Activated naive CD4-positive, alpha-beta T cell treated with anti-CD3 and anti-CD28 coated beads, Interleukin-2, amount 50 U/mL, for 72 hours (primary cell): ENCODE measurements at regions not wholly inside any gene's neighbourhood (a gene's known extent, or its start where the extent isn't known, plus 50 kb on each side); places are given as distances from the start of the nearest gene placed in this dataset.
"Not testable (repeated sequence)": the region's sequence is repeated elsewhere in the genome, so short reads cannot be mapped to it uniquely, and the experiment has no call there.

ENCODE experiments used
- ATAC-seq, 2 donors: fragments of 150-1000 bp; cut with Tn5 transposase; 2 replicates each; pipeline ENCODE4 v1.10.0; 2021; ENCODE audit warnings: mild to moderate bottlenecking in 2 of 2, moderate library complexity in 2 of 2
- DNase-seq, 2 donors: peaks; one replicate each; pipeline ENCODE4 v3.0.0; 2021 to 2022; ENCODE audit warnings: low spot score in 2 of 2
- H3K27ac Mint-ChIP-seq, 2 donors: one replicate each; pipeline ENCODE4 v1.8.0; 2022; ENCODE audit warnings: mild to moderate bottlenecking in 2 of 2, mixed read lengths in 2 of 2
- H3K36me3 Mint-ChIP-seq, 2 donors: one replicate each; pipeline ENCODE4 v1.8.0; 2022; ENCODE audit warnings: mixed read lengths in 2 of 2
- H3K9me3 Mint-ChIP-seq, 2 donors: one replicate each; pipeline ENCODE4 v1.8.0; 2022; ENCODE audit warnings: mixed read lengths in 2 of 2

GRCh38 chr3:193033226-193033780 lies 115.6 kb upstream of the MB21D2 start:
- H3K36me3 Mint-ChIP-seq: no peaks in the 10 kb centered on the region
- ATAC-seq (peak in 1 of 2 donors; percentile 20), DNase-seq (no peak)
- H3K9me3 Mint-ChIP-seq: no peaks in the 10 kb centered on the region
- no peak overlapping the region for H3K27ac Mint-ChIP-seq

GRCh38 chr3:193037828-193038227 lies 120.2 kb upstream of the MB21D2 start:
- DNase-seq, H3K36me3 Mint-ChIP-seq, H3K9me3 Mint-ChIP-seq, H3K27ac Mint-ChIP-seq, ATAC-seq: not testable (repeated sequence)

GRCh38 chr3:193039058-193039457 lies 121.4 kb upstream of the MB21D2 start:
- Mint-ChIP-seq H3K27ac (no peak overlapping the region), H3K9me3 (no peaks in the 10 kb centered on the region), H3K36me3 (no peaks in the 10 kb centered on the region)
- DNase-seq (no peak), ATAC-seq (no peak)

GRCh38 chr3:193040836-193041672 lies 123.4 kb upstream of the MB21D2 start:
- no peaks in the 10 kb centered on the region for H3K9me3 Mint-ChIP-seq
- ATAC-seq (peak; percentile 43 to 44), DNase-seq (peak in 1 of 2 donors; percentile 5)
- no peak overlapping the region for H3K27ac Mint-ChIP-seq
- no peaks in the 10 kb centered on the region for H3K36me3 Mint-ChIP-seq

- Mint-ChIP-seq H3K27ac (no peak overlapping the region), H3K9me3 (no peaks in the 10 kb centered on the region), H3K36me3 (no peaks in the 10 kb centered on the region)
- no peak for DNase-seq
- no peak for ATAC-seq
Measured at GRCh38 chr3:193046371-193046770, 128.7 kb upstream of the MB21D2 start.

GRCh38 chr3:193047461-193047860 lies 129.8 kb upstream of the MB21D2 start:
- H3K36me3 Mint-ChIP-seq, DNase-seq, H3K9me3 Mint-ChIP-seq, H3K27ac Mint-ChIP-seq, ATAC-seq: not testable (repeated sequence)

GRCh38 chr3:193048127-193048526 lies 130.5 kb upstream of the MB21D2 start:
- Mint-ChIP-seq H3K27ac (no peak overlapping the region), H3K9me3 (no peaks in the 10 kb centered on the region), H3K36me3 (no peaks in the 10 kb centered on the region)
- ATAC-seq (no peak), DNase-seq (no peak)

- no peaks in the 10 kb centered on the region for H3K36me3 Mint-ChIP-seq
- ATAC-seq: no peak
- no peak for DNase-seq
- H3K9me3 Mint-ChIP-seq: no peaks in the 10 kb centered on the region
- no peak overlapping the region for H3K27ac Mint-ChIP-seq
Measured at GRCh38 chr3:193049935-193050334, 132.3 kb upstream of the MB21D2 start.

GRCh38 chr3:193051314-193051713 lies 133.7 kb upstream of the MB21D2 start:
- Mint-ChIP-seq H3K27ac (no peak overlapping the region), H3K36me3 (no peaks in the 10 kb centered on the region), H3K9me3 (no peaks in the 10 kb centered on the region)
- DNase-seq (no peak), ATAC-seq (no peak)

GRCh38 chr3:193052354-193053045 lies 134.8 kb upstream of the MB21D2 start:
- H3K36me3 Mint-ChIP-seq: no peaks in the 10 kb centered on the region
- no peak for ATAC-seq
- no peak overlapping the region for H3K27ac Mint-ChIP-seq
- no peak for DNase-seq
- no peaks in the 10 kb centered on the region for H3K9me3 Mint-ChIP-seq

GRCh38 chr3:193053046-193053435 lies 135.4 kb upstream of the MB21D2 start:
- Mint-ChIP-seq H3K9me3 (no peaks in the 10 kb centered on the region), H3K27ac (no peak overlapping the region), H3K36me3 (no peaks in the 10 kb centered on the region)
- ATAC-seq: no peak
- DNase-seq: no peak

GRCh38 chr3:193055352-193055751 lies 137.7 kb upstream of the MB21D2 start:
- no peak overlapping the region for H3K27ac Mint-ChIP-seq
- no peak for ATAC-seq
- no peak for DNase-seq
- no peaks in the 10 kb centered on the region for H3K36me3 Mint-ChIP-seq
- H3K9me3 Mint-ChIP-seq: no peaks in the 10 kb centered on the region

GRCh38 chr3:193057616-193058015 lies 140.0 kb upstream of the MB21D2 start:
- no peaks in the 10 kb centered on the region for H3K9me3 Mint-ChIP-seq
- H3K36me3 Mint-ChIP-seq: no peaks in the 10 kb centered on the region
- H3K27ac Mint-ChIP-seq: no peak overlapping the region
- DNase-seq (no peak), ATAC-seq (no peak)

GRCh38 chr3:193060748-193061546 lies 143.3 kb upstream of the MB21D2 start:
- ATAC-seq: no peak
- H3K9me3 Mint-ChIP-seq: no peaks in the 10 kb centered on the region
- no peaks in the 10 kb centered on the region for H3K36me3 Mint-ChIP-seq
- no peak overlapping the region for H3K27ac Mint-ChIP-seq
- no peak for DNase-seq

- ATAC-seq (no peak), DNase-seq (no peak)
- no peaks in the 10 kb centered on the region for H3K36me3 Mint-ChIP-seq
- H3K27ac Mint-ChIP-seq: no peak overlapping the region
- no peaks in the 10 kb centered on the region for H3K9me3 Mint-ChIP-seq
Measured at GRCh38 chr3:193068365-193068764, 150.7 kb upstream of the MB21D2 start.

- not testable (repeated sequence) for ATAC-seq, H3K9me3 Mint-ChIP-seq, H3K27ac Mint-ChIP-seq, H3K36me3 Mint-ChIP-seq, DNase-seq
Measured at GRCh38 chr3:193069732-193070131, 152.1 kb upstream of the MB21D2 start.
